ENCODE measurements at regions not wholly inside any gene's neighbourhood (a gene's known extent, or its start where the extent isn't known, plus 50 kb on each side); places are given as distances from the start of the nearest gene placed in this dataset.

- TF ChIP-seq FOXM1 (IDR thresholded peaks at IDR 0.05; ENCODE audit: borderline replicate concordance) (no peak), SP1 (IDR thresholded peaks at IDR 0.05) (no peak), ARNT (IDR thresholded peaks at IDR 0.05) (no peak), ZNF384 (IDR thresholded peaks at IDR 0.05) (no peak), FOXA1 (IDR thresholded peaks at IDR 0.05) (no peak), BHLHE40 (IDR thresholded peaks at IDR 0.05; ENCODE audit: borderline replicate concordance) (no peak), NFRKB (IDR thresholded peaks at IDR 0.05) (no peak), LEF1 (IDR thresholded peaks at IDR 0.05; ENCODE audit: borderline replicate concordance) (no peak), ELF4 (IDR thresholded peaks at IDR 0.05) (no peak), TARDBP (IDR thresholded peaks at IDR 0.05) (no peak), L3MBTL2 (conservative IDR thresholded peaks at IDR 0.05) (no peak)
Observed at GRCh38 chr9:106405871-106406435, 457.0 kb upstream of the ZNF462 start.
